BE2C (cell line): ENCODE measurements at regions not wholly inside any gene's neighbourhood (a gene's known extent, or its start where the extent isn't known, plus 50 kb on each side); places are given as distances from the start of the nearest gene placed in this dataset.

Experiments
- DNase-seq: peaks from one replicate; pipeline ENCODE4 v3.0.0-alpha.2; 2020
- H3K27me3 ChIP-seq: fragments of 250-450 bp; sonication (Bioruptor Pico); 2 replicates; pipeline ENCODE4 v1.5.1; 2020; ENCODE audit warnings: mild to moderate bottlenecking
- H3K36me3 ChIP-seq: fragments of 250-450 bp; sonication (Bioruptor Pico); 2 replicates; pipeline ENCODE4 v1.5.1; 2020; ENCODE audit warnings: mild to moderate bottlenecking
- H3K4me1 ChIP-seq: fragments of 250-450 bp; sonication (Bioruptor Pico); 2 replicates; pipeline ENCODE4 v1.5.1; 2020
- H3K4me3 ChIP-seq: 2 replicates; pipeline ENCODE4 v1.5.1; 2011; ENCODE audit warnings: low read depth, low read length
- H3K9me3 ChIP-seq: fragments of 250-450 bp; sonication (Bioruptor Pico); 2 replicates; pipeline ENCODE4 v1.5.1; 2020
- CTCF ChIP-seq: IDR thresholded peaks from 2 replicates; pipeline ENCODE4 v1.5.1; 2012; ENCODE audit warnings: mild to moderate bottlenecking, low read depth, low read length

- Histone ChIP-seq H3K36me3 (no peaks in the 10 kb centered on the region), H3K27me3 (no peaks in the 10 kb centered on the region), H3K4me3 (no peak overlapping the region), H3K9me3 (no peaks in the 10 kb centered on the region), H3K4me1 (peaks cover 6% of the 10 kb centered on the region)
- TF ChIP-seq CTCF: no peak
- peak; percentile 59 for DNase-seq
Observed at GRCh38 chr4:100938698-100939097, 408.6 kb downstream of the PPP3CA start.

GRCh38 chr4:100936661-100937375 is 410.5 kb downstream of the PPP3CA start:
- Histone ChIP-seq H3K4me1 (peaks cover 6% of the 10 kb centered on the region), H3K9me3 (no peaks in the 10 kb centered on the region), H3K27me3 (no peaks in the 10 kb centered on the region), H3K36me3 (no peaks in the 10 kb centered on the region), H3K4me3 (no peak overlapping the region)
- no peak for TF ChIP-seq CTCF
- no peak for DNase-seq

GRCh38 chr4:100935090-100935489 is 412.2 kb downstream of the PPP3CA start:
- peaks cover 6% of the 10 kb centered on the region for H3K4me1 ChIP-seq
- no peaks in the 10 kb centered on the region for H3K36me3 ChIP-seq
- H3K4me3 ChIP-seq: no peak overlapping the region
- TF ChIP-seq CTCF: peak; percentile 59
- no peaks in the 10 kb centered on the region for H3K9me3 ChIP-seq
- no peaks in the 10 kb centered on the region for H3K27me3 ChIP-seq
- DNase-seq: no peak

GRCh38 chr4:100933628-100934027 is 413.7 kb downstream of the PPP3CA start:
- no peaks in the 10 kb centered on the region for H3K27me3 ChIP-seq
- H3K4me1 ChIP-seq: peaks cover 4% of the 10 kb centered on the region
- H3K36me3 ChIP-seq: no peaks in the 10 kb centered on the region
- H3K9me3 ChIP-seq: no peaks in the 10 kb centered on the region
- no peak overlapping the region for H3K4me3 ChIP-seq
- DNase-seq: no peak
- no peak for TF ChIP-seq CTCF

GRCh38 chr4:100929758-100930157 is 411.9 kb upstream of the EMCN start:
- DNase-seq: no peak
- Histone ChIP-seq H3K4me3 (no peak overlapping the region), H3K9me3 (no peaks in the 10 kb centered on the region), H3K4me1 (no peaks in the 10 kb centered on the region), H3K36me3 (no peaks in the 10 kb centered on the region), H3K27me3 (no peaks in the 10 kb centered on the region)
- no peak for TF ChIP-seq CTCF

GRCh38 chr4:100929135-100929534 is 411.3 kb upstream of the EMCN start:
- H3K36me3 ChIP-seq: no peaks in the 10 kb centered on the region
- DNase-seq: no peak
- no peak for TF ChIP-seq CTCF

More at GRCh38 chr4:100929135-100929534, 411.3 kb upstream of the EMCN start:
- H3K27me3 ChIP-seq: no peaks in the 10 kb centered on the region
- H3K9me3 ChIP-seq: no peaks in the 10 kb centered on the region
- H3K4me3 ChIP-seq: no peak overlapping the region
- no peaks in the 10 kb centered on the region for H3K4me1 ChIP-seq
